Smooth muscle cell (in vitro differentiated cells): ENCODE measurements at regions not wholly inside any gene's neighbourhood (a gene's known extent, or its start where the extent isn't known, plus 50 kb on each side); places are given as distances from the start of the nearest gene placed in this dataset.

Source experiments
- DNase-seq: peaks from one replicate; lab custom pipeline; 2025; ENCODE audit not compliant: unreplicated experiment; lab: John Stamatoyannopoulos, UW
- H2AFZ ChIP-seq: fragments of 200-600 bp; sonication (generic); 2 replicates; pipeline ENCODE4 v1.6.0; 2016; ENCODE audit warnings: antibody characterized with exemption, low read depth, mild to moderate bottlenecking
- H3F3A ChIP-seq: fragments of 200-600 bp; sonication (generic); 2 replicates; pipeline ENCODE4 v1.6.0; 2017; ENCODE audit warnings: antibody characterized with exemption, low read depth
- H3K27ac ChIP-seq: fragments of 200-600 bp; sonication (generic); 2 replicates; pipeline ENCODE4 v1.5.1; 2016; ENCODE audit warnings: low read depth, mild to moderate bottlenecking
- H3K27me3 ChIP-seq: fragments of 200-600 bp; sonication (generic); 2 replicates; pipeline ENCODE4 v1.6.1; 2016; ENCODE audit warnings: low read depth, mild to moderate bottlenecking
- H3K36me3 ChIP-seq: fragments of 200-600 bp; sonication (generic); 2 replicates; pipeline ENCODE4 v1.5.1; 2016; ENCODE audit warnings: low read depth
- H3K4me1 ChIP-seq: fragments of 200-600 bp; sonication (generic); 2 replicates; pipeline ENCODE4 v1.5.1; 2016; ENCODE audit warnings: low read depth
- H3K4me2 ChIP-seq: fragments of 200-600 bp; sonication (generic); 2 replicates; pipeline ENCODE4 v1.6.0; 2016; ENCODE audit warnings: mild to moderate bottlenecking
- H3K4me3 ChIP-seq: fragments of 200-600 bp; sonication (generic); 2 replicates; pipeline ENCODE4 v1.5.1; 2016; ENCODE audit warnings: mild to moderate bottlenecking
- H3K79me2 ChIP-seq: fragments of 200-600 bp; sonication (generic); 2 replicates; pipeline ENCODE4 v1.6.0; 2016; ENCODE audit warnings: low read depth, mild to moderate bottlenecking
- H3K9ac ChIP-seq: fragments of 200-600 bp; sonication (generic); 2 replicates; pipeline ENCODE4 v1.6.0; 2016; ENCODE audit warnings: low read depth
- H3K9me3 ChIP-seq: fragments of 200-600 bp; sonication (generic); replicated peaks from 2 replicates; pipeline ENCODE4 v1.5.1; 2016; ENCODE audit warnings: low read depth
- H4K20me1 ChIP-seq: fragments of 200-600 bp; sonication (generic); 2 replicates; pipeline ENCODE4 v1.6.0; 2016; ENCODE audit warnings: low read depth
- WGBS: methylation state at CpG from one replicate; pipeline ENCODE4 v1.1.7; 2016; ENCODE audit warnings: low lambda C conversion rate; 5-methylcytosine and 5-hydroxymethylcytosine counted together
- TF ChIP-seq, protein P1 (sequence below): fragments of 200-600 bp; sonication (generic); IDR thresholded peaks from 2 replicates; pipeline ENCODE4 v1.5.1; 2017; ENCODE audit warnings: borderline replicate concordance, mild to moderate bottlenecking, antibody characterized with exemption; ENCODE audit not compliant: insufficient read depth, poor library complexity, severe bottlenecking

DNA sequence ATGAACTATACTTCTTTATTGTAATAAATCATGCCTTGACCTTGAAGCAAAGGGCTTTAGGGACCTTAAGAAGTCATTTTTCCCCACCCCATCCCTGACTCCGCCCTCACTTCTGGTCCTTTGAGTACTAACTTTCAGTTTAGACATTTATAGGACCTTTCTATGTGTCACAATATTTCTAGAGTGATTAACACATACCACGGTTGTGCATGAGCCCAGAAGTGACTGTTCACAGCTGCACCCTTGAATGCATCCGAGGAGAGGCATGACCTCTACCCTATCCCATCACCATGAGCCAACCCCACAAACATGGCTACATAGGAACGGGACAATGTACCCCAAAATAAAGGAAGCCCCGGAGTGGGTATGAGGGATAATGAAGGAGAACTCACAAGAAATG lies 160.3 kb downstream of the HSD17B3 start:
- Histone ChIP-seq H2AFZ (no peak overlapping the region), H3K79me2 (no peaks in the 10 kb centered on the region), H3K27me3 (no peaks in the 10 kb centered on the region), H3K9ac (no peak overlapping the region), H3K9me3 (no peaks in the 10 kb centered on the region), H3F3A (no peaks in the 10 kb centered on the region), H3K4me1 (peaks cover 11% of the 10 kb centered on the region), H3K36me3 (no peaks in the 10 kb centered on the region), H3K27ac (no peak overlapping the region), H3K4me2 (no peak overlapping the region), H4K20me1 (no peaks in the 10 kb centered on the region), H3K4me3 (no peak overlapping the region)
- WGBS, result 81% methylated on average over 5 of the region's 5 CpGs
- TF ChIP-seq, protein P1, sequence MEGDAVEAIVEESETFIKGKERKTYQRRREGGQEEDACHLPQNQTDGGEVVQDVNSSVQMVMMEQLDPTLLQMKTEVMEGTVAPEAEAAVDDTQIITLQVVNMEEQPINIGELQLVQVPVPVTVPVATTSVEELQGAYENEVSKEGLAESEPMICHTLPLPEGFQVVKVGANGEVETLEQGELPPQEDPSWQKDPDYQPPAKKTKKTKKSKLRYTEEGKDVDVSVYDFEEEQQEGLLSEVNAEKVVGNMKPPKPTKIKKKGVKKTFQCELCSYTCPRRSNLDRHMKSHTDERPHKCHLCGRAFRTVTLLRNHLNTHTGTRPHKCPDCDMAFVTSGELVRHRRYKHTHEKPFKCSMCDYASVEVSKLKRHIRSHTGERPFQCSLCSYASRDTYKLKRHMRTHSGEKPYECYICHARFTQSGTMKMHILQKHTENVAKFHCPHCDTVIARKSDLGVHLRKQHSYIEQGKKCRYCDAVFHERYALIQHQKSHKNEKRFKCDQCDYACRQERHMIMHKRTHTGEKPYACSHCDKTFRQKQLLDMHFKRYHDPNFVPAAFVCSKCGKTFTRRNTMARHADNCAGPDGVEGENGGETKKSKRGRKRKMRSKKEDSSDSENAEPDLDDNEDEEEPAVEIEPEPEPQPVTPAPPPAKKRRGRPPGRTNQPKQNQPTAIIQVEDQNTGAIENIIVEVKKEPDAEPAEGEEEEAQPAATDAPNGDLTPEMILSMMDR, result no peak
- no peak for DNase-seq

DNA sequence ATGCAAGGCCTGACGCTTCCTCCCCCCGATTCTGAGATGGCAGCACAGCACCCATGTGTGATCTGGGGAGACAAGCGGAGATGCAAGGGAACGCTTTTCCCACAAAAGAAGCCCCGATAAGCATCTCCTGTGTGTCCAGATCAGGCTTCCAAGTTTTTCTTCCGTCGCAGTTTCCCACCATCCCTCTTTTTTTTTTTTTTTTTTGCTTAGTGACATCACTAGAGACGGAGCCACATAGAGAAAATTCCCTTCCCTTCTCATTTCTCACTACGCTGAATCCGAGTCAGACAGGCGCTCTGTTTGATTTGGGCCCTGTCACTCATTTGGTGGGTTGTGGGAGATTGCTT lies 160.9 kb downstream of the HSD17B3 start:
- Histone ChIP-seq H3K4me2 (no peak overlapping the region), H3K9ac (no peak overlapping the region), H3K9me3 (no peaks in the 10 kb centered on the region), H3K27me3 (no peaks in the 10 kb centered on the region), H3K4me3 (no peak overlapping the region), H3K4me1 (peaks cover 11% of the 10 kb centered on the region), H3K79me2 (no peaks in the 10 kb centered on the region), H4K20me1 (no peaks in the 10 kb centered on the region), H3K36me3 (no peaks in the 10 kb centered on the region), H3K27ac (no peak overlapping the region), H3F3A (no peaks in the 10 kb centered on the region), H2AFZ (no peak overlapping the region)
- TF ChIP-seq, protein P1, result no peak
- WGBS, result 97% methylated on average over 11 of the region's 11 CpGs
- no peak for DNase-seq

DNA sequence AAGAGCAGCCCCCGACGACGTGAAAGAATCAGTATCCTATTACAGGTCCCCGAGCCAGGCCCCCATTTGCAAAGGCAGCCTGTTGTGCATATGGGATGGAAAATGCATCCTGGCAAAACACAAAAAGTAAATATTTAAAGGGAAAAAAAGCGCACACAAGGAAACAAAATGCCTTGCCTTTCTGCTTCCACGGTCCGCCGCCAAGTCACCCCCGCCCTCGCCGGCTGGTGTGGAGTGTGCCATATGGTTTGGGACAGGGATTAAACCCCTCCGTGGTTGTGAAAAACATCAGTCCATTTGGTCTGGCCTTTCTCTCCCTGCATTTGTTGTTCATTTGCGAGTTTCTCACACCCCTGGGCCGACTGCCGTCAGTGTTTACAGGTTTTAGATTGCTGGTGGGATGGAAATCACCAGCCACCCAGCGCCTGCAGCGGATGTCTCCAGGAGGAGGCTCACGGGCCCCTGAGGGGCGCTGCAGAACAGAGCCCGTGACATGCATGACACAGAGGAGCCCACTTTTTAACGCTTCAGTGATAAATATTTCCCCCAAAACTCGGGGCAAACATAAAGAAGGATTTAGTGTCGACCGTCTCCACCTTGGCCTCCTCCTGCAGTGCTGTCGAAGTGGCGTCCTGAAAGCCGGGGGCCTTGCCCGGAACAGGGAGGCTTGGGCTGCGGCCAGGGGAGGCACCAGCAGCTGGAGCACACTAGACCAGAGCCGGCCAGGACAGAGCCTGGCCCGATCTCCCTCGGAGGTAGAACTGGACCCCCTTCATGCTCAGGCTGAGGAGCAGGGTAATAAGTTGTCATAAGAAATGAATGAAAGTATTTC lies 161.5 kb downstream of the HSD17B3 start:
- Histone ChIP-seq H3K27ac (peak overlapping the region; percentile 42), H3K4me3 (no peak overlapping the region)
- DNase-seq, result no peak

More for the DNA sequence above, 161.5 kb downstream of the HSD17B3 start:
- H3F3A ChIP-seq, result no peaks in the 10 kb centered on the region
- H3K27me3 ChIP-seq, result no peaks in the 10 kb centered on the region
- no peaks in the 10 kb centered on the region for H3K79me2 ChIP-seq
- H3K9me3 ChIP-seq, result no peaks in the 10 kb centered on the region
- H4K20me1 ChIP-seq, result no peaks in the 10 kb centered on the region
- peak overlapping the region; percentile 63 for H3K4me2 ChIP-seq
- peak overlapping the region; percentile 54 for H2AFZ ChIP-seq
- H3K36me3 ChIP-seq, result no peaks in the 10 kb centered on the region
- no peak overlapping the region for H3K9ac ChIP-seq
- TF ChIP-seq, protein P1, result no peak
- 59% methylated on average over 32 of the region's 32 CpGs for WGBS
- H3K4me1 ChIP-seq, result peaks cover 11% of the 10 kb centered on the region
